ENCODE measurements at regions not wholly inside any gene's neighbourhood (a gene's known extent, or its start where the extent isn't known, plus 50 kb on each side); places are given as distances from the start of the nearest gene placed in this dataset.

DNA sequence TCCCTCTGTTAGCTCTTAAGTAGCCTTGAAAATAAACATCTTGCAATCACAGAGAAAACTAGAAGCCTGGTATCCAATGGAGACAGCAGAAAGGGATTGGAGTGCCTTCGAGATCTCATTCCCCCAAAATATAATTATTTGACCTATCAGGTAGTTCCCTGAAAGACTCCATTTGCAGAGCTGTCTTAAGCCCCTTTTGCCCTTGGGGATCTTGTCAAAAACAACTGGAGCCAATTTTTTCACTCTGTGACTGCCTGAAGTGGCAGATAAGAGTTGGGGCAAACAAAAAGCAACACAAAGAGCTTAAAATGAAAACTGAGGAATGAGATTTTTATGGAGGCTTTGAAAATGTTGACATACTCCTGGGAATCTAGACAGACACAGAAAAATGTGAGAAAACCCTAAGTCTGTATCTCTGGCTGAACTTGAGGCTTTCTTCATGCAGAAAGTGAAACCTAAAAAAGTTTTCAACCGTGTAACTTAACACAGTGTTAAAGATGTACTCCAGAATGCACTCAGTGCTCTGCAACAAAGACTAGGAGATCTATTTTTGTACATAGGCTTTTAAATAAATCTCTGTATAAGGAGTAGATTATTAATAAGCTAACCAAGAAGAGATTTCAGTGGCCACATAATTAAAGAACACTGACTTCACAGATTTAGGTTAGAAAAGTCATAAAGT is 971.1 kb upstream of the MAN1A1 start:
- Histone ChIP-seq H3K27ac (no peak overlapping the region), H3K27me3 (ENCODE audit: insufficient read depth, low read depth, severe bottlenecking) (no peaks in the 10 kb centered on the region), H3K9me3 (ENCODE audit: severe bottlenecking) (peaks cover 3% of the 10 kb centered on the region), H3K4me3 (ENCODE audit: low read depth, low read length) (no peak overlapping the region), H3K36me3 (no peaks in the 10 kb centered on the region)
- TF ChIP-seq CTCF (IDR thresholded peaks at IDR 0.05; ENCODE audit: low read depth, low read length) = no peak
- DNase-seq = no peak

GRCh38 chr6:120304223-120304622 is 954.7 kb upstream of the MAN1A1 start:
- H3K27ac ChIP-seq = no peak overlapping the region
- H3K4me3 ChIP-seq (ENCODE audit: low read depth, low read length) = no peak overlapping the region
- H3K36me3 ChIP-seq = no peaks in the 10 kb centered on the region
- no peak for DNase-seq
- no peaks in the 10 kb centered on the region for H3K27me3 ChIP-seq (ENCODE audit: insufficient read depth, low read depth, severe bottlenecking)
- TF ChIP-seq CTCF (IDR thresholded peaks at IDR 0.05; ENCODE audit: low read depth, low read length) = no peak
- H3K9me3 ChIP-seq (ENCODE audit: severe bottlenecking) = no peaks in the 10 kb centered on the region

DNA sequence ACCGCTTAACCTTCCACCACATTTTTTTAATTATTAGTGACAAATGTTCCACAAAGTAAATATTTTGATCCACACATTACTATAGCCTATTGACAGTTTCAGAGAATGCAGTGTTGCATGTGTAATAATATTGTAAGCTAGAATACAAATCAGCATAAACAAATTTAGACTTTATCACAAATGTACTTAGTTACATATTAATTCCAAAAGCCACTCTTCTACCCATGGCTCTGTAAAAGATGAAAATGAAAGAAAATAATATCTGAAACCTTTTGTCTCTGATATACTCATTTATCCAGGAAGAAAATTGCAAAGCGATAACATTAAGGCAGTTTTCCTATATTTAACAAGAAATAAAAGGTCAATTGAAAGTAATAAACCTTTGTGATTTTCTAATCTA is 954.0 kb upstream of the MAN1A1 start:
- no peak for TF ChIP-seq CTCF (IDR thresholded peaks at IDR 0.05; ENCODE audit: low read depth, low read length)
- Histone ChIP-seq H3K4me3 (ENCODE audit: low read depth, low read length) (no peak overlapping the region), H3K27ac (no peak overlapping the region), H3K36me3 (no peaks in the 10 kb centered on the region), H3K27me3 (ENCODE audit: insufficient read depth, low read depth, severe bottlenecking) (no peaks in the 10 kb centered on the region), H3K9me3 (ENCODE audit: severe bottlenecking) (no peaks in the 10 kb centered on the region)
- DNase-seq = no peak

DNA sequence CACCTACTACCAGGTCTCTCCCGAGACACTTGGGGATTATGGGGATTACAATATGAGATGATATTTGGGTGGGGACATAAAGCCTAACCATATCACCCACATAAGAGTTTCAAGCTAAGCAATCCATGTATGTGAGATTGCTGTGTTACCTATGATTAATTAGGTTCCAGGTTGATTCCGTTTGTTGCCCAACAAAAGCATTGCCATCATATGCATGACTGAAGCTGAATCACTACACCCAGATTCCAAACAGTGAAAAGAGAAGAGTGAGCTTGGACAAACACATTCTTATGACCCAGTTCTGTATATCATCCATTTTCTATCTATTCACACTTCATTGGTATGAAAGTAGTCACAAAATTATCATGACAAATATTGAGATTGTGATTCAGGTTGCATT is 952.5 kb upstream of the MAN1A1 start:
- no peak for DNase-seq
- Histone ChIP-seq H3K36me3 (no peaks in the 10 kb centered on the region), H3K27me3 (ENCODE audit: insufficient read depth, low read depth, severe bottlenecking) (no peaks in the 10 kb centered on the region), H3K9me3 (ENCODE audit: severe bottlenecking) (no peaks in the 10 kb centered on the region), H3K4me3 (ENCODE audit: low read depth, low read length) (no peak overlapping the region), H3K27ac (no peak overlapping the region)
- no peak for TF ChIP-seq CTCF (IDR thresholded peaks at IDR 0.05; ENCODE audit: low read depth, low read length)

GRCh38 chr6:120290964-120291363 is 941.4 kb upstream of the MAN1A1 start:
- Histone ChIP-seq H3K36me3 (no peaks in the 10 kb centered on the region), H3K27ac (no peak overlapping the region), H3K4me3 (ENCODE audit: low read depth, low read length) (no peak overlapping the region), H3K27me3 (ENCODE audit: insufficient read depth, low read depth, severe bottlenecking) (no peaks in the 10 kb centered on the region), H3K9me3 (ENCODE audit: severe bottlenecking) (no peaks in the 10 kb centered on the region)
- no peak for TF ChIP-seq CTCF (IDR thresholded peaks at IDR 0.05; ENCODE audit: low read depth, low read length)
- DNase-seq = no peak

GRCh38 chr6:120282005-120282404 is 932.4 kb upstream of the MAN1A1 start:
- H3K27me3 ChIP-seq (ENCODE audit: insufficient read depth, low read depth, severe bottlenecking) = no peaks in the 10 kb centered on the region
- no peak overlapping the region for H3K27ac ChIP-seq
- TF ChIP-seq CTCF (IDR thresholded peaks at IDR 0.05; ENCODE audit: low read depth, low read length) = no peak
- DNase-seq = no peak
- no peak overlapping the region for H3K4me3 ChIP-seq (ENCODE audit: low read depth, low read length)
- H3K9me3 ChIP-seq (ENCODE audit: severe bottlenecking) = no peaks in the 10 kb centered on the region
- no peaks in the 10 kb centered on the region for H3K36me3 ChIP-seq
